ENCODE measurements at regions not wholly inside any gene's neighbourhood (a gene's known extent, or its start where the extent isn't known, plus 50 kb on each side); places are given as distances from the start of the nearest gene placed in this dataset.
A peak's percentile ranks its signal among the peaks of the same experiment; 100 is the strongest.

DNA sequence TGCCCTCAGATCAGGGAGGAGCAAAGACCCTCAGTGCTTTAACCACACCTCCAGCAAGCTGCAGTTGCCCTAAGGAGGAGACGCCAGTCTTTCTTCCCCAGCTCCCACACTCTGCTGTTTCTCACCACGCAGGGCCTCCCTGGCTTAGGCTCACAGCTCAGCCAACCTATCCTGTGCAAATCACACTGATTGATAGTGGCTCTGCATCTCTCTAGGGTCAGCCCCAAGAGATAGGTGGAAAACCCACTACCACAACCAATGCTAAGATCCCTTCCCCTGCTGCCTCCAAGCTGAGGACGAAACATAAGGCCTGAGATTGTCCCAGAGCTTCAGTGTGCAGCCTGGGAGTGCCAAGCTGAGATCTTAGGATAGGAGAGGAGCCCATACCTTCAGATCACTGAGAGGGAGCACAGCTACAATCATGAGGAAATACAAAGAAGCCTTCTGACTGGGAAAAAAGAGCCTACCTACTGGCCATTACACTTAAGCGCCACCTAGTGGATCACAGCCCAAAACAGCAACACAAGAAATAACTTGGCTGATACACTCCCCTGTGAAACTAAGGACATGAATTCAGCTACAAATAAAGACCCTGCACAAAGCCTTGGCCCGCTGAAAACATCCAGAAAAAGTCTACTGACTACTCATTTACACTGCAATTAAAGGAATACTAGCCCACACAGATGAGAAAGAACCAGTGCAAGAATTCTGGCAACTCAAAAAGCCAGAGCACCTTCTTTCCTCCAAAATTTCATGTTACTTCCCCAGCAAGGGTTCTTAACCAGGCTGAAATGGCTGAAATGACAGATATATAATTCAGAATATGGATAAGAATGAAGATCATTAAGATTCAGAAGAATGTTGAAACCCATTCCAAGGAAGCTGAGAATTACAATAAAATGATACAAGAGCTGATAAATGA, 271.5 kb upstream of the DCBLD2 start:
- peak in 1 of 2 donors; percentile 49 for DNase-seq
- no peaks in the 10 kb centered on the region for H3K27me3 ChIP-seq
- no peaks in the 10 kb centered on the region for H3K36me3 ChIP-seq
- no peak overlapping the region for H3K4me3 ChIP-seq
- H3K4me1 ChIP-seq: no peaks in the 10 kb centered on the region
- H3K9me3 ChIP-seq: no peaks in the 10 kb centered on the region
- ATAC-seq (ENCODE audit: low FRiP score in 2 of 2): peak; percentile 64 to 66
- no peak overlapping the region for H3K27ac ChIP-seq
- TF ChIP-seq CTCF (IDR thresholded peaks at IDR 0.05): peak in 4 of 6 experiments; percentile 36 to 57 (median 43)
- TF ChIP-seq POLR2AphosphoS5 (IDR thresholded peaks at IDR 0.05): no peak
- TF ChIP-seq POLR2A (IDR thresholded peaks at IDR 0.05): no peak
- no peak for TF ChIP-seq EP300 (IDR thresholded peaks at IDR 0.05)
- 47 to 57% methylated on average over 5 of the region's 5 CpGs for WGBS, 2 donors

DNA sequence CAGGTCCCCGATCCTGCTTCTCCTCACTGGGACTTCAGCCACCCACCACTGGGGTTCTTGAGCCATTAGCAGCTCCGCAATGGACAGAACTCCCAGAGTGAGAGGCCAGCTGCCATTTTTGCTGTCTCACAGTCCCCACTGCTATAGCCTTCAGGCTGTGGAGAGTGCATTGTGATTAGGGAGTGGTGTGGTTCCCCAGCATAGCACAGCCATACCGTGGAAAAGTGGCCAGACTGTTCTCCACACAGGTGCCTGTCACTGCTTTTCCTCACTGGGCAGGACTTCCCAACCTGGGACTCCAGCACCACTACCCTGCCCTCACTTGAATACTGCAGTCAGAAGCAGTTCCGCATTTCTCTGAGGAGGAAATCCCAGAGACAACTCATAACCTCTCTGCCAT, 270.3 kb upstream of the DCBLD2 start:
- 90 to 100% methylated on average over 2 to 4 of the region's 4 CpGs for WGBS, 2 donors
- no peaks in the 10 kb centered on the region for H3K36me3 ChIP-seq
- H3K27me3 ChIP-seq: no peaks in the 10 kb centered on the region
- H3K4me1 ChIP-seq: no peaks in the 10 kb centered on the region
- ATAC-seq (ENCODE audit: low FRiP score in 2 of 2) (peak; percentile 41 to 54), DNase-seq (no peak)
- no peak overlapping the region for H3K4me3 ChIP-seq
- TF ChIP-seq CTCF (IDR thresholded peaks at IDR 0.05): no peak
- no peak for TF ChIP-seq POLR2A (IDR thresholded peaks at IDR 0.05)
- no peak for TF ChIP-seq EP300 (IDR thresholded peaks at IDR 0.05)
- TF ChIP-seq POLR2AphosphoS5 (IDR thresholded peaks at IDR 0.05): no peak
- no peaks in the 10 kb centered on the region for H3K9me3 ChIP-seq
- no peak overlapping the region for H3K27ac ChIP-seq

- Histone ChIP-seq H3K27ac (no peak overlapping the region), H3K27me3 (no peaks in the 10 kb centered on the region), H3K36me3 (no peaks in the 10 kb centered on the region), H3K4me1 (no peaks in the 10 kb centered on the region), H3K9me3 (no peaks in the 10 kb centered on the region), H3K4me3 (no peak overlapping the region)
- DNase-seq (no peak), ATAC-seq (ENCODE audit: low FRiP score in 2 of 2) (peak; percentile 31 to 44)
- no peak for TF ChIP-seq EP300 (IDR thresholded peaks at IDR 0.05)
- no peak for TF ChIP-seq POLR2AphosphoS5 (IDR thresholded peaks at IDR 0.05)
- TF ChIP-seq POLR2A (IDR thresholded peaks at IDR 0.05): no peak
- 71 to 85% methylated on average over 6 of the region's 6 CpGs for WGBS, 2 donors
These were observed 269.5 kb upstream of the DCBLD2 start for GRCh38 chr3:99170867-99171517.

DNA sequence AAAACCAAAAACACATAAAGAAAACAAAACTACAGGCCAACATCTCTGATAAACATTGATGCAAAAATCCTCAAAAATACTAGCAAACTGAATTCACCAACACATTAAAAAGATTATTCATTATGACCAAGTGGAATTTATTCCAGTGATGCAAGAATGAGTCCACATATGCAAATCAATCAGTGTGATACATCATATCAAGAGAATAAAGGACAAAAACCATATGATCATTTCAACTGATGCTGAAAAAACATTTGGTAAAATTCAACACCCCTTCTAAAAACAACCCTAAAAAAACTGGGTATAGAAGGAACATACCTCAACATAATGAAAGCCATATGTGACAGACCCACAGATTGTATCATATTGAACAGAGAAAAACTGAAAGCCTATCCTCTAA, 265.6 kb upstream of the DCBLD2 start:
- no peaks in the 10 kb centered on the region for H3K4me1 ChIP-seq
- no peaks in the 10 kb centered on the region for H3K36me3 ChIP-seq
- DNase-seq: no peak
- no peak overlapping the region for H3K4me3 ChIP-seq
- no peak overlapping the region for H3K27ac ChIP-seq
- no peaks in the 10 kb centered on the region for H3K9me3 ChIP-seq
- ATAC-seq (ENCODE audit: low FRiP score in 2 of 2): no peak
- no peak for TF ChIP-seq POLR2AphosphoS5 (IDR thresholded peaks at IDR 0.05)
- TF ChIP-seq CTCF (IDR thresholded peaks at IDR 0.05): no peak
- H3K27me3 ChIP-seq: no peaks in the 10 kb centered on the region

DNA sequence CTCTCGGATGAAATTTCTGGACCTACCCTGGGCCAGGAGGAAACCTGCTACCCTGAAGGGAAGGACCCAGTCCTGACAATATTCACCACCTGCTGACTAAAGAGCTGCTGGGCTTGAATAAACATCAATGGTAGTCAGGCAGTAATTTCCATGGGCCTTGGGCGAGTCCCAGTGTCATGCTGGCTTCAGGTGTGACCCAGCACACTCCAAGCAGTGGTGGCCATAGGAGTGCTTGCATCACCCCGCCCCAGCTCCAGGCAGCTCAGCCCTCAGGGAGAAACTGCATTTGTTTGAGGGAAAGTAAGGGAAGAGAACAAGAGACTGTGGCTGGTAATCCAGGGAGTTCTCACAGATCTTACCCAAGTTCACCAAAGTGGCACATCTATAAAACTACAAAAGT, 261.8 kb upstream of the DCBLD2 start:
- H3K36me3 ChIP-seq: no peaks in the 10 kb centered on the region
- H3K4me1 ChIP-seq: no peaks in the 10 kb centered on the region
- 68 to 91% methylated on average over 2 to 3 of the region's 3 CpGs for WGBS, 2 donors
- no peak overlapping the region for H3K4me3 ChIP-seq
- TF ChIP-seq POLR2AphosphoS5 (IDR thresholded peaks at IDR 0.05) (no peak), POLR2A (IDR thresholded peaks at IDR 0.05) (no peak), EP300 (IDR thresholded peaks at IDR 0.05) (no peak), CTCF (IDR thresholded peaks at IDR 0.05) (no peak)
- H3K27me3 ChIP-seq: no peaks in the 10 kb centered on the region
- no peak for ATAC-seq (ENCODE audit: low FRiP score in 2 of 2)
- H3K27ac ChIP-seq: no peak overlapping the region
- H3K9me3 ChIP-seq: peaks cover 0 to 14% (median 10%) of the 10 kb centered on the region in 4 donors
- DNase-seq: no peak

All from upper lobe of left lung (tissue), 6 donors.